Mesothelial cell of epicardium (in vitro differentiated cells): ENCODE measurements at regions not wholly inside any gene's neighbourhood (a gene's known extent, or its start where the extent isn't known, plus 50 kb on each side); places are given as distances from the start of the nearest gene placed in this dataset.
"Not testable (repeated sequence)": the region's sequence is repeated elsewhere in the genome, so short reads cannot be mapped to it uniquely, and the experiment has no call there.

Experiments
- DNase-seq, 2 experiments: peaks; one replicate each; pipeline ENCODE4 v3.0.0; 2021; ENCODE audit warnings: low spot score in 2 of 2; ENCODE audit not compliant: unreplicated experiment in 2 of 2
- H3K27ac Mint-ChIP-seq: 2 replicates; pipeline ENCODE4 v1.8.0; 2021; ENCODE audit warnings: mixed read lengths
- H3K27me3 Mint-ChIP-seq: 2 replicates; pipeline ENCODE4 v1.8.0; 2021; ENCODE audit warnings: low read depth, mixed read lengths
- H3K36me3 Mint-ChIP-seq: 2 replicates; pipeline ENCODE4 v1.8.0; 2021; ENCODE audit warnings: mixed read lengths
- H3K4me1 Mint-ChIP-seq: 2 replicates; pipeline ENCODE4 v1.8.0; 2021; ENCODE audit warnings: mixed read lengths
- H3K4me3 Mint-ChIP-seq: 2 replicates; pipeline ENCODE4 v1.8.0; 2021; ENCODE audit warnings: mild to moderate bottlenecking, moderate library complexity, mixed read lengths
- H3K9me3 Mint-ChIP-seq: 2 replicates; pipeline ENCODE4 v1.8.0; 2021; ENCODE audit warnings: mixed read lengths
- TF ChIP-seq, protein P1 (sequence below): fragments of 200-600 bp; sonication (generic); IDR thresholded peaks from one replicate; pipeline ENCODE4 v1.5.0; 2021; ENCODE audit warnings: antibody characterized with exemption; ENCODE audit not compliant: unreplicated experiment

GRCh38 chr2:14072338-14072737 is 560.2 kb upstream of the LRATD1 start:
- no peak overlapping the region for H3K4me3 Mint-ChIP-seq
- DNase-seq, result no peak
- H3K9me3 Mint-ChIP-seq, result no peaks in the 10 kb centered on the region
- no peak overlapping the region for H3K27ac Mint-ChIP-seq
- H3K4me1 Mint-ChIP-seq, result no peaks in the 10 kb centered on the region
- H3K36me3 Mint-ChIP-seq, result no peaks in the 10 kb centered on the region
- H3K27me3 Mint-ChIP-seq, result no peaks in the 10 kb centered on the region
- TF ChIP-seq, protein P1, sequence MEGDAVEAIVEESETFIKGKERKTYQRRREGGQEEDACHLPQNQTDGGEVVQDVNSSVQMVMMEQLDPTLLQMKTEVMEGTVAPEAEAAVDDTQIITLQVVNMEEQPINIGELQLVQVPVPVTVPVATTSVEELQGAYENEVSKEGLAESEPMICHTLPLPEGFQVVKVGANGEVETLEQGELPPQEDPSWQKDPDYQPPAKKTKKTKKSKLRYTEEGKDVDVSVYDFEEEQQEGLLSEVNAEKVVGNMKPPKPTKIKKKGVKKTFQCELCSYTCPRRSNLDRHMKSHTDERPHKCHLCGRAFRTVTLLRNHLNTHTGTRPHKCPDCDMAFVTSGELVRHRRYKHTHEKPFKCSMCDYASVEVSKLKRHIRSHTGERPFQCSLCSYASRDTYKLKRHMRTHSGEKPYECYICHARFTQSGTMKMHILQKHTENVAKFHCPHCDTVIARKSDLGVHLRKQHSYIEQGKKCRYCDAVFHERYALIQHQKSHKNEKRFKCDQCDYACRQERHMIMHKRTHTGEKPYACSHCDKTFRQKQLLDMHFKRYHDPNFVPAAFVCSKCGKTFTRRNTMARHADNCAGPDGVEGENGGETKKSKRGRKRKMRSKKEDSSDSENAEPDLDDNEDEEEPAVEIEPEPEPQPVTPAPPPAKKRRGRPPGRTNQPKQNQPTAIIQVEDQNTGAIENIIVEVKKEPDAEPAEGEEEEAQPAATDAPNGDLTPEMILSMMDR, result no peak

DNA sequence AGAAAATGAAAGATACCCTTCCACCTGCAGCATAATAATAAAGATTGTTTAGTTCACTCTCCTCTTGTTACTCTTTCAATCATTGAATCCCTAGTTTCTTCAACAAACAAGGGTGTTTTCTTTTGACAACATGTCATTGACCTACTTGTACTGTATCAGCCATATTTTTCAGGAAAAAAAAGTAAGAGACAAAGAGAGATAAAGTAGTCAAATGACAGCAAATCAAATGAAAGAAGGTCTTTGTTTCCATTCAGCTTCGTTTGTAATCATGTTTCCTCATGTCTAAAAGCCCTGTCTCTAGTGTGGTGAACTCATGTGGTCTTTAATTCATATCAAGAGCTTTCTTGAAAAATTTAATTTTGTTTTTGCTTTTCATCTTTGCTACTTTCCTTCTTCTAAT is 557.8 kb upstream of the LRATD1 start:
- H3K27ac Mint-ChIP-seq, result no peak overlapping the region
- H3K36me3 Mint-ChIP-seq, result no peaks in the 10 kb centered on the region
- TF ChIP-seq, protein P1, result no peak
- no peak overlapping the region for H3K4me3 Mint-ChIP-seq
- no peaks in the 10 kb centered on the region for H3K27me3 Mint-ChIP-seq
- no peaks in the 10 kb centered on the region for H3K4me1 Mint-ChIP-seq
- DNase-seq, result no peak
- H3K9me3 Mint-ChIP-seq, result no peaks in the 10 kb centered on the region

GRCh38 chr2:14079576-14079975 is 552.9 kb upstream of the LRATD1 start:
- H3K27ac Mint-ChIP-seq, result no peak overlapping the region
- H3K27me3 Mint-ChIP-seq, result no peaks in the 10 kb centered on the region
- no peak overlapping the region for H3K4me3 Mint-ChIP-seq
- no peak for DNase-seq
- TF ChIP-seq, protein P1, result no peak
- no peaks in the 10 kb centered on the region for H3K36me3 Mint-ChIP-seq
- peaks cover 5% of the 10 kb centered on the region for H3K9me3 Mint-ChIP-seq
- no peaks in the 10 kb centered on the region for H3K4me1 Mint-ChIP-seq

DNA sequence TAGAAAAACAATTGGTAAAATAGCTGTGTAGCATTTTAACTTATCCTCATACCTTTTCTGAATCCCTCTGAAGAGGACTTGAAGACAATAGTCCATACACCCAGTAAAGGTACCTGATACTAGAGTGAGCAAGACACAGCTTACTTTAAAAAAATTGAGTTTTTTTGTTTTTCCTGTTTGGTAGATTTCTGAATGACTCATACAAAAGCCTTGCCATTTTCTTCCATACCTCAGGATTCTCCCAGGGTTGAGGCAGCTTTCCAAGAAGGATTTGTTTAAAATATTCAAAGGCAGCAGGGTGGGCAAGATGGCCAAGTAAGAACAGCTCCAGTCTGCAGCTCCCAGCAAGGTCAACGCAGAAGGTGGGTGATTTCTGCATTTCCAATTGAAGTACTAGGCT is 551.0 kb upstream of the LRATD1 start:
- H3K36me3 Mint-ChIP-seq, result no peaks in the 10 kb centered on the region
- no peak for DNase-seq
- no peak overlapping the region for H3K4me3 Mint-ChIP-seq
- no peak overlapping the region for H3K27ac Mint-ChIP-seq
- H3K27me3 Mint-ChIP-seq, result no peaks in the 10 kb centered on the region
- peaks cover 9% of the 10 kb centered on the region for H3K9me3 Mint-ChIP-seq
- TF ChIP-seq, protein P1, result no peak
- no peaks in the 10 kb centered on the region for H3K4me1 Mint-ChIP-seq

- peaks cover 9% of the 10 kb centered on the region for H3K9me3 Mint-ChIP-seq
- no peak for DNase-seq
- H3K4me3 Mint-ChIP-seq, result no peak overlapping the region
- no peaks in the 10 kb centered on the region for H3K4me1 Mint-ChIP-seq
- H3K27ac Mint-ChIP-seq, result no peak overlapping the region
- no peaks in the 10 kb centered on the region for H3K36me3 Mint-ChIP-seq
- TF ChIP-seq, protein P1, result no peak
- H3K27me3 Mint-ChIP-seq, result no peaks in the 10 kb centered on the region
Observed at GRCh38 chr2:14082640-14083039, 549.9 kb upstream of the LRATD1 start.

DNA sequence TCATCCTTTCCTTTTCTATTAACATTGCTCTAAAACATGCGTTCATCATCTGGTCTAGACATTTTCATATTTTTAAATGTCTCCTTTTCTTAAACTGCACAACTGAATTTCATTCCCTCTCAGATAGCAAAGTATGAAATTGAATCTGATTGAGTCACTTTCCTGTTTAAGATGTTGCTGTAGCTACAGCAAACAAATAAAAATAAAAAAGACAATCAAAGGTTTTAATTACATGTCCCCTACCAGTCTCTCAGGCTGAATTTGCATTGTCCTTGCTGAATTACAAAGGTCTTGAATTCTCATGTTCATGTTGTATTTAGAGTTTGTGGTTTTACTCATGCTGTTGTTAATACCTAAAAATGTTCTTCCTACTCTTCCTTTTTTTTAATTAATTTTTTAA is 537.9 kb upstream of the LRATD1 start:
- Mint-ChIP-seq H3K4me1 (no peaks in the 10 kb centered on the region), H3K27me3 (no peaks in the 10 kb centered on the region)
- TF ChIP-seq, protein P1, result no peak

DNA sequence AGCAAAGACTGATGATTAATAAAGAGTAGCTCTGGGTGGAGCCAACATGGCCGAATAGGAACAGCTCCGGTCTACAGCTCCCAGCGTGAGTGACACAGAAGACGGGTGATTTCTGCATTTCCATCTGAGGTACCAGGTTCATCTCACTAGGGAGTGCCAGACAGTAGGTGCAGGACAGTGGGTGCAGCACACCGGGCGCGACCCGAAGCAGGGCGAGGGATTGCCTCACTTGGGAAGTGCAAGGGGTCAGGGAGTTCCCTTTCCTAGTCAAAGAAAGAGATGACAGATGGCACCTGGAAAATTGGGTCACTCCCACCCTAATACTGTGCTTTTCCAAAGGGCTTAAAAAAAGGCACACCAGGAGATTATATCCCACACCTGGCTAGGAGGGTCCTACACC is 533.4 kb upstream of the LRATD1 start:
- H3K4me3 Mint-ChIP-seq, H3K36me3 Mint-ChIP-seq: not testable (repeated sequence)

More for the DNA sequence above, 537.9 kb upstream of the LRATD1 start:
- Mint-ChIP-seq H3K4me3 (no peak overlapping the region), H3K36me3 (no peaks in the 10 kb centered on the region), H3K27ac (no peak overlapping the region), H3K9me3 (peaks cover 6% of the 10 kb centered on the region)
- DNase-seq, result no peak

More for the DNA sequence above, 533.4 kb upstream of the LRATD1 start:
- peaks cover 14% of the 10 kb centered on the region for H3K9me3 Mint-ChIP-seq
- not testable (repeated sequence) for H3K27ac Mint-ChIP-seq, H3K4me1 Mint-ChIP-seq, DNase-seq, H3K27me3 Mint-ChIP-seq
